ENCODE measurements at regions not wholly inside any gene's neighbourhood (a gene's known extent, or its start where the extent isn't known, plus 50 kb on each side); places are given as distances from the start of the nearest gene placed in this dataset.

- TF ChIP-seq EZH2phosphoT487 (IDR thresholded peaks at IDR 0.05; ENCODE audit: insufficient read depth, low read depth) (no peak), EZH2 (IDR thresholded peaks at IDR 0.05; ENCODE audit: insufficient read depth, poor library complexity, severe bottlenecking) (no peak)
These were observed 186.3 kb downstream of the SLC7A11 start for GRCh38 chr4:138055890-138056289.

All from GM23248 (cell line).